Stimulated activated CD8-positive, alpha-beta memory T cell treated with anti-CD3 and anti-CD28 coated beads, Interleukin-7, amount 100 ng/mL, for 48 hours (primary cell): ENCODE measurements at regions not wholly inside any gene's neighbourhood (a gene's known extent, or its start where the extent isn't known, plus 50 kb on each side); places are given as distances from the start of the nearest gene placed in this dataset.

Source experiments
- DNase-seq, 2 donors: peaks; one replicate each; pipeline ENCODE4 v3.0.0-alpha.2; 2020; ENCODE audit warnings: low read depth in 1 of 2; ENCODE audit errors: extremely low read depth in 1 of 2

DNA sequence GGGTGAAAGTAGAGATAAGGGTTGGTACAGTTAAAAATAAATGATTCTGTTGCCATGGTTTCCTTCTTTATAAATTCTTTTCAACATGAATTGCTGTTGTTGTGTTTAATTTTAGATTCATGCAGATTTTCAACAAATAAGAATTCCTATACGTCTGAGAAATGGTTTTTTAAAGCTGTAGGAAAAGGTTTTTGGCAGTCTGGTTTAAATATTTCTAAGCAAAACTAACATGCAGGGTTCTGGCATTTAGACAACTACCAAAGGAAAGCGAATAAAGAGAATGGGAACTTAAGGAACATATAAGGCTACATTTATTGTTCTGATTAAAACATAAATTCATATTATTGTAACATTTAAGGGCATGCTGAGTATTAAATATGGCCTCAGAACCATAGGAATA is 203.0 kb upstream of the MIR17HG start:
- DNase-seq: no peak

DNA sequence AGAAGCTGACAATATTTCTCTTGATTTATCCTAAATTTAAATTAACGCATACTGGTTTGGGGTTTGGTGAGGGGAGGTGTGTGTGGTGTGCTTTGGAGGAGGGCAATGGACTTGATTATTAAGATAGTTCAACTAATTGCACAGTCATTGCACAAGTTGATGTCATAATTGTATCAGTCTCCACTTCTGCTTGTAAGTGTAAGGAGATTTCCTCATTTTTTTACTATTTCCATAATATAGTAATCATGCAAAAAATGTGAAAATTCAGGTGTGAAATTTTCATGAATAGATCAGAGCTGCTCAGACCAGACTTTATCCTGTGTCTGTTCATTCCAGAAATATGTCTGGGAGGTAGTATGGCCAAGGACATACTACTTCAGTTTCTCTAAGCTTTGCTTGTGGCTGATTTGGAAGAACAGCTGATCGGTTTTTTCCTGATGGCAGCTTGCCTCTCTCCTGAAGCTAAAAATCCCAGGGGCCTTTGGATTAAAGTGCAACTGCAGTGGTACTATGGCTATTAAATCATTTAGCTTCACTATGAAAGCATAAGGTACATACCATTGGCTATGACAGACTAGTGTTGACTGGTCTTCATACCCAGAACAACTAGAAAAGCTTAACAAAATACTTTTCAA is 201.8 kb upstream of the MIR17HG start:
- no peak for DNase-seq

DNA sequence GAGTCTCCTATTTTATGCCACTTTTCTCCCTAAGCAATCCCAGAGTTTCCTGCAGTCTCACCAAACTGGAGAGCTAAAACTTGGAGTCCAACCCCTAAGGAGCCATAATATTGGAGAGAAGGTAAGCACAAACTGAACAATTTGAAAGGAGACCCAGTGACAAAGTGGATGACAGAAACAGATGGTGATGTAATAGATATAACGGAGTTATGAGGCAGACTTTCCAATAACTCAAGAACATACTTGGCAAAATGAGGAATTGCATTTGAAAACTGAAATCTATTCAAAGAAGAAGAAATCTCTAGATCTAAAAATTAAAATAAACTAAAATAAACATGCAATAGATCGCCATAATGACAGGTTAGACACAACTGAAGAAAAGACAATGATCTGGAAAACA is 200.9 kb upstream of the MIR17HG start:
- no peak for DNase-seq

DNA sequence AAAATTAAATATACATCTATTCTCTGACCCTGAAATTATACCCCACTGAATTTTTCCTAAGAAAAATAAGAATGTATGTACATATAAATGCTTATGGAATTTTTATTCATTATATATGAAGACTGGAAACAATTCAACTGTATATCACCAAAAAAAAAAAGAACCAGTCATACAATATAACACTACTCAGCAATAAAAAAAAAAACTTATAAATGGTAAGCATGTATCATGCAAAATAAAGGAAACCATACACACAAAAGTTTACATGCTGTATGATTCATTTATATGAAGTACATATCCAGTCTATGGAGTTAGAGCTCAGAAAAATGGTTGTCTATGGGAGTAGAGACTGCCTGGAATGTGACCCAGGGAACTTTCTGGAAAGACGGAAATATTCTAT is 199.4 kb upstream of the MIR17HG start:
- no peak for DNase-seq

DNA sequence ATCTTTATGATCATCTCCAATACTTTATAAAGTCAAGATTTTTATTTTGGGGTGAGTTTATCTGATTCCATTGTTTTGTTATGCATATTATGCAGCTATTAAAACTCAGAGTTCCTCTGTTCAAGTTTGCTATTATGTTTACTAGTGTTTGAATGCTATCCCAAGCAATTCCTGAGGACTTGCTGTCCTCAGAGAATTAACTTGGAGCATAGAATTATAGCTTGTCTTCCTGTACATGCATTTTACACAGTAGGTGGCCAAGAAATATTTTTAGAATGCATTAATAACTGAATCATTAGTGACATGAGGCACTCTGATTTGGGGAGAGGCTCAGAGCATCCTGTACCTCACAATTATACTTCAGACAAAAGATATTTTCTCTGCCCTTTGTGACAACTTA is 195.6 kb upstream of the MIR17HG start:
- no peak for DNase-seq

DNA sequence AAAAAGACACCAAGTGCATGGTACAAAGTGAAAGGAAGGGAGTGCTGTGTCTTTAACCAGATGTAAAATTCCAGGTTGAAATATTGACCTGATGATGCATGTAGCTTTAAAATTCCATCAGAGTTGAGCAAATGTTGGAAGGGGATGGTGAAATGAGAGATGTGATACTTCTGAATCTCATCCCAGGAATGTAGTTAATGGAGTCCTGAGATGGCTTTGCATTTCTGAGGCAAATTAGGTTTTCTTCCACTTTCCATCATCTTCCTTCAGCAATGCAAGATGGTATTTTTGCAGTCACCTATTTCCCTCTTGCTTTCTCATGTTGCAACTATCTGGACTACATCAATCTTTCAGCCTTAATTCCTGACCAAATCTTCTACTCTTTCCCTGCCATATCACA is 194.1 kb upstream of the MIR17HG start:
- DNase-seq: no peak

DNA sequence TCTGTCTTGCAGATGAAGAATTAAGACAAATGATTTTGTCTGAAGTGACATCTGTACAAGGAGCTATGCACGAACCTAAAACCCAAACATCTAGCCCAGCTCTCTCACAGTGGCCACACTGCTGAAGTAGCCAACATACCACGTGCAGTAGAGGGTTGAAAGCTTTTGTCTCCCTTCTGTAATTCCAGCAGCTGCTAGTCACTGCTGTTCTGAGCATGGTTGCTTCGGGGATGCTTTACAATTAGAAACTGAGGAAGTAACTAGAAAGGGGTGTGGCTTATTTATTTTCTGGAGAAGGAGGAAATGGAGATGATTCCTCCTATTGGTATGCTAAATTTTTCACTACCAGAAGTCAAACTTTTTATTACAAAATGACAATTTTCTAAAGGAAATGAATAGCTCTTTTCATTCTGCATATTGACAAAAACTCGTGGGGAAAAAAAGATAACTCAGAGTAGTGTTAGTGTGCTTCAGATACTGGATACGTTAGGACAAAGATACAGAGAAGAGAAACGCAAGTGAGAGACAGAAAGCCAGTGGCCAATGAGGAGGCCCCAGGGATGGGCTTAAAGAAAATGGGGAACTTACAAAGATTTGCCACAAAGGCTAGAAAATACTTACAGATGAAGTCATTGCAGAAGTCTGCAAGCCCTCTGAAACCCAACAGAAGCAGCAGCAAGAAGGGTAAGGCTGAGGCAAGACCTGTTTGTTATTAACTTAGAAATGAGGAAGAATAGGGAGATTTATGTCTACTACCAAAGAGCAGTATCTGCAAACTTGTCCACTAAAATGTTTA is 192.7 kb upstream of the MIR17HG start:
- DNase-seq: no peak

DNA sequence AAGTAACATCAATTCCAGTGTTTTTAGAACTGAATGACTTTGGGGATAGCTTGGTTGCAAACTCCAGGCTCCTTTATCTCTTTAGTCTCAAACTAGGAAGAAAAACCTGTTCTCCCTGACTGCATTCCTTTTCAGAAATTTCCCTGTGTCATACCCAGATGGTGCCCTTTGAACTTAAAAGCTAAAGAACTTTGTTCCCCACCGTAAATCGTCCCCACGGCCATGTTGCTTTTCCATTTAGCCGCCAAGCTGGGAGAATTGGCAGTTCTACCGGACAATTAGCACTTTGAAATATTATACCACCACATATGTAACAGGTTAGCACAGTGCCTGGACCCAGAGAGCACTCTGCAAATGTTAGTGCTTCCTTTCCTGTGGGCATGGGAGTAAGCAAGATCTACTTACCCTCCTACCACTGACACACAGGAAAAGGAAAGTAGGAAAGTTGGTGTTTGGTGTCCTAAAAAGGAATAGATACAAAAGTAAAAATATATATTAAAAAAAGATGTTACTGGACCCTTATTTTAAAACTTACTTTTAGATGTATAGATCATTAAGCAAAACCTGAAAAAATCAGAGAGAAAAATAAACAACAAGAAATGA is 191.9 kb upstream of the MIR17HG start:
- no peak for DNase-seq

DNA sequence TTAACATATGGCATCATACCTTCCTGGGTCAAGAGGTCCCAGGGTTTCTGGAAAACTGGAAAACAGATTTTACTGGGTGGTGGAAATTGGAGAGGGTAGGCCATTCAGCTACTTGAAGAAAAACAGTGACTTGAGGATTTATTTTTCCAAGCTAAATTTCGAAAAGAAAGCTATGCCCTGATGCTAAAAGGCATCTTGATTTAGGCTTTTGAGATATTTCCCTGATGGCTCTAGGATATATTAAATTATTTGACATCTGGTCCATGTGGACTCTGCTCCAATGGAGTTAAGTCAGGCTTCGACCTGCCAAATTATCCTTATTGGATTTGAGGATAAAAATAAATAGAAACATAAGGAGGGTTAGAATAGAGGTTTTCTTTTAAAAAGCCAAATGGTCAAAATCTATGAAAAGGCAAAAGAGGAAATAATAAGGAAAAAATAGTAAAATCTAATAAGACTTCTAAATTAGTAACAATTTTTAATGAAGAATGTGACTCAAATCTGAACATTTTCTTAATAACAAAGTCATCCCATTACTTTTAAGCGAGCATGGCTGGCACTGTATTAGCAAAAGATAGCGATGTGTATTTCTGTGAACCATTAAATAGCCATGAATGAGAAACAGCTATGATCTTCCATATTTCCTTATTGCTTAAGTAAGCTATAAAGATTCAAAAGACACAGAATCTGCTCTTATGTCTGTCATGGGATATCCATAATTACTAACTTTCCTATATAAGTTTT is 190.0 kb upstream of the MIR17HG start:
- DNase-seq: no peak

DNA sequence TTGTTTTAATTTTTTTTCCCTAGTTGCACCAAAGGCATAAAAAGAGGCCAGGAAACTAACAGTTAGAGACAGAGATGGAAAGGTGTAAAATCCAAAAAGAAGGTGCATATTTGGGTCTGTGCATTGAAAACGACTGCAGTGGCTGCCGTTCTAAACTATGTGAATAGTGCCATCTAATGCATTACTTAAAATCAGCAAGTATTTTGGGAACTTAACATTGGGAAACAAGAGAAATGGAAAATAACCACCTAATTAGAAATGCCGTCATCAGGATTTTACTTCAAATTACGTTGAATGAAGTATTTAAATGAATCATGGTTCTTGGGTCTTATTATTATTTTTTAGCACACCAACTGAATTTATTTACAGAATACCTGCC is 189.5 kb upstream of the MIR17HG start:
- no peak for DNase-seq

DNA sequence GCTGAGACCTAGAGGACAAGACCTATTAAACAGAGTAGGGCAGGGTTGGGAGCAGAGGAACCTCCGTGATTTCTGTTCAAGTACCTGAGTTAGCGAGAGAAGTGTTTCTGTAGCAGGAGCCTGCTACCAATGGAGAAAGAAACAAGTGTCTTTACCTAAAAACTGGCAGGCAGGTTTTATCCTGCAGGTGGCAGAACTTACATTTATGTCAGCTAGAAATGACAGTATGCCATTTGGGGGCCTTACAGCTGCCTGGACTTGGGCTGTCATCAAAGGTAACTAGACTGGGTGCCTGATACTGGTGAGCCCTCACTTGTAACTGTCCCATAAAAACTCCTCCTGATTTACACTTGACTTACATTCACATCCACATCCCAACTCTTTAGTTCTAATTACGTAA is 185.3 kb upstream of the MIR17HG start:
- DNase-seq: no peak

DNA sequence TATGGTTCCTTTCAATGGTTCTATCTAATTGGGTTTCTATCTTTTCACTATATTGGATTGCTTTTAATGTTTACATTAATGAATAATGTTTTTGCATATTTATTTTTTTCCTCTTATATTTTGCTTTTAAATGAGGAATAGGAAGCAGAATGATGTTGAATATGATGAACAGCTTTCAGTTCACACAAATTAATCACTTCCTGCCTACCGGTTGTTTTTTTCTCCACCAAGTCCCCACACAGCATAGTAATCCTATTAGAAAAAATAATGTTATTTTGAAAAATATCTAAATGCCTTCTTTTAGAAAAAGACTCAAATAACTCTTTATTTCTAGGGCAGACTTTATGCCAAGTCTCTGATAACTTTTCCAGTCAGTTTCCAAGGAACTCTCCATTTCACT is 184.9 kb upstream of the MIR17HG start:
- DNase-seq: no peak

DNA sequence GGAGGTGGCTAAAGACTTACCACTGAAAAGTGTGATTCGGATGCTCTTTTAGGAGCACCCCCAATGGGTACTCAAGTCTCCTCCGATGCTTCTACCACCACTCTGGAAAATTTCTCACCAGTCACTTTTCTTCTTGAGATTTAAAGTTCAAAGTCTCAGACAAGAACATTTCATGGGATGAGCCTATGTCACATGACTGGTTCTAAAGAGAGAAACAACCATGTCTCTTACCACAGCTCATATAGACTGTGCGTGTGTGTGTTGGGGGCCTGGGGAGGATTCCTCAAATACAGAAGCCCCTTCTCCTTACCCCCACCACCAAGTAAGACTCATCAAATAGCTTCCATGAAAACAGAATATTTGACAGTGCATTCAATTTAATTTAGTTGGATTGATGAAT is 181.7 kb upstream of the MIR17HG start:
- DNase-seq: no peak

DNA sequence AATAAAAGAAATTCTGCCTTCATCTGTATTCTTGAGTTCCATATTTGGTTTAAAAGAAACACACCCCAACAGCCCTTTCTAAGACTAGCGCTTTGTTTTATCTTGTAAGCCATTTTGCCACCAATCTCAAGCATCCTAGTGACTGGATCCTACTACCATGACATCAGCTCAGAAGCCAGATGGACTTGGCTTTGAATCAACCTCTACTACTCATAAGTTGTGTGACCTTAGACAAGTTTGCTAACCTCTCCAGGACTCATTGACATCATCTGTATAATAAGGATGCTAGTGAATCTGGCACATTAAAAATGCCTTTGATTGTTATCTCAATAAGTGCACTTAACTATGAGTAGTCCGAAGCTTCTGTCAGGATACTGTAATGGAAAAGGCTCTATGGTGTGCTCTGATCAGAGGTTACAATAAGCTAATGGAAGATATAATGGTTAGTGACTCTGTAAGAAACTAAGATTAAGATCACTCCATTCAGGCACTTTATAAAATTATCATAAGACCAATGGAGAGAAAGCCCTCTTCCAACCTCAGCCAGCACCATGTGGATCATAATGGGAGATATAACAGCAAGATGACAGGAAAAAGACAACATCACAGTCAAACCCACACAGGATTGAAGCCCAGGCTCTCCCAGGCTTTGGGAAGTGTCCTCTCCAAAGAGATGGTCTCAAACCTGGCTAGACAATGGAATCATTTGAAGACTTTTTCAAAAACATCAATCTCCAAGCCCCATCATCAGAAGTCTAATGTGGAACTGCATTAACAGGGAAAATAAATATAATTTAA is 180.6 kb upstream of the MIR17HG start:
- no peak for DNase-seq

DNA sequence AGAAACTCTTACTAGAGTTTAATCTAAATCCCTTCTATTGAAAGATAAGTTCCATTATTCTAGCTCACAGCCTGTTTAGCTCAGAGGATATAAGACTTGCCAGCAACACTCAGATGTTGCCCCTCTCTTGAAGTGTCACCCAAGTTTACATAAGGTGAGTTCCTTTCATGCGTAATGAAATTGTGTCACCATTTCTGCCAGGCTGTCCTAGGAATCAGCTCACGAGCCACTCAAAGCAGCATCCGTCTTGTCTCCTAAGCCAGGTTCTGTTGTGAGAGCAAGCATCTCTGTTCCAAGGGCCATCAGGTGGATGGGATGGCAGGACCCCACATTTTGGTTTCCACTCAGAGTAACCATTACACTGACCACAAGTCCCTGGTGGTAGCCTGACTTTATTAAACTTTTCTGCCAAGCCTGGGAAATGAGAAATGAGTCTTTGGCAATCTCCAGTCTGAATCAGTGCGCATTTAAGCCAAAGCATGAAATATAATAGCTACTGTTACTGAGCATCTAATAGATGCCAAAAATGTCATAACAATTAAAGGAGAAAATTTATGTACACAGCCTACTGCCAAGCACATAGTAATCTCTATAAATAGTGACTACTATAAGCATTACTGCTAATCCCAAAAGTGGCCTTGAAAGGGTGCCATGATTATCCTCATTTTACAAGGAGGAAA is 179.6 kb upstream of the MIR17HG start:
- DNase-seq: no peak

DNA sequence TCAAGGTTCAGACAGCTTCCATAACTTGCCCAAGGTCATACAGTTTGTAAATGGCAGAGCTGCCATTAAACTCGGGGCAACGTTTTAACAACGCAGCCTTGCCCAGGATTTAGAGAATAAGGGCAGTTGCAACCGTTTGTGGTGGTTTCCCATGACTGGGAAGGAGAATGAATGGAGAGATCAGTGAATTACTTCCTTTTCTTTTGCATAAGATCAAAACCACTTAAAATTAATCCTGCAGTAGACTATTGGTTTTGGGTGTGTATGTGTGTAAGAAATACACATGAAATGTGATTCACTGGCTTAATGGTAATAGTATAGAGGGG is 179.1 kb upstream of the MIR17HG start:
- DNase-seq: no peak

DNA sequence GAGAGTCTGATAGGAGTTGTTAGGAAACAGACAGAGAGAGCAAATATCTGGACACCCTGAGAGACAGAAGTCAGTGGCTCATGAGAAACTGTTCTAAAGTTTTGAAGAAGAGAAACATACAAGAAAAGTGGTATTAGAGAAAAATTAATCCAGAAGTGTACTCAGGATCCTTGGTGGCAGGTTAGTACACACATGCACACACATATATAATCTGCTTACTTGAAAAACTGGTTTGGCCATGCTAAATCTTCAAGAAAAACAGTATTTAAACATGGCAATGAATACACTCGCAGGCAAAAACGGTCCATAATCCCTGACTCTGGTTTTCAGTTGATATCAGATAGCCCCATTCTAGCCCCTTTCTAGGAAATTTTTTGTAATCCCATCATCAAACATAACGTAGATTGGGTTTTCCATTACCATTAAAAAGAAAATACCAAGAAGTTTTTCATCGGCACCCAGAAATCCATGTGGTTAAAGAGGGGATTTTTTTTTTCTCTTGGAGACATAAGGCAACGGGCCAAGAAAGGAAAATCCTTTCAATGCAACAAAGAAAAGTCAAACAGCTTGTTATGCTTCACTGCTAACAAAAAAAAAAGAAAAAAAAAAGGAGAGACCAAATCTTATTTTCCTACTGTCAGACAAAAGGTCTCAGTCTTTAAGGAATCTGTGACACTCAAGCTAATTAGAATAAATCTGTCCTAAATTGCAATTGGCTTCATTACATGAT is 178.0 kb upstream of the MIR17HG start:
- no peak for DNase-seq

DNA sequence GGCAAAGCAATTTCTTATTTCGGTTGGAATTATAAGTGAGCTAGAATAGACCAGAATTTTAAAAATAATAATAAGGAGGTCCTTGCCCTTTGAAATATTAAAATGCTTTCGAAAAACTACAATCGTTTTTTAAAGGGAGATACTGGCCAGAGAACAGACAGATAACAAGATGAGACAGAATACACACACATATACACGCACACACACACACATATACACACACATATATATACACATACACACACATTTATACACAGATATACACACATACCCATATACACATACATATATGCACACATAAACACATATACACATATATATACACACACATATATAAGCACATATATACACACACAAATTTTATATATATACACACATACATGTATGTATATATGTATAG is 175.3 kb upstream of the MIR17HG start:
- DNase-seq: no peak

DNA sequence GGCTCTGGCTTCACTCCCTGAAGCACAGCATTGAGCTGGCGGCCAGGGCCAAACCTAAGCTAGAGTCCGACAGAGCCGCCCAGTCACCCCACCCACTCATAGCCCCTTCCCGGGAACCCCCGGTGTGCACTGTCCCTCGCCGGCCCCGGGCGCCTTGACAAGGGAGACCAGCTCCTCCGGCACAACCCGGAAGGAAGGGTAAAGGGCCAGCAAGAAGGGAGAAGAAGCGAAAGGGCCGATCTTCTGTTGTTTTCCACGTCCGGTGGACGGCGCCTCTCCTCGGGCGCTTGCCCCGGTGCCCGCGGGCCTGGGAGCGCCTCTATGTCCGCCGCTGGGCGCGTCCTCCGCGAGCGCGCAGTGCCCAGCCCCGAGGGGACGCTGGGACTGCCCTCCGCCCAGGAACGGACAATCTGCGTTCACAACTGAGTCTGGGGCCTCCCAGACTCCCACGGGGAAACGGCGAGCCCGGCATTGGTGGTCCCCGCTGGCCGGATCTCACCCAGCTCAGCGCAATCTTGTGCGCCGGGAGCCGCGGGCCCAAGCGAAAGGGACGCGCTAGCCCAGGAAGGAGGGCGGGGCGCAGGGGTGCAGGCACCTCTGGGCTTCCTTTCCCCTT is 172.5 kb upstream of the MIR17HG start:
- no peak for DNase-seq
